K562 (cell line): ENCODE measurements at regions not wholly inside any gene's neighbourhood (a gene's known extent, or its start where the extent isn't known, plus 50 kb on each side); places are given as distances from the start of the nearest gene placed in this dataset.

Experiments
- ATAC-seq: fragments of 200-7000 bp; cut with Tn5 transposase; 3 replicates; pipeline ENCODE4 v1.9.1; 2020; ENCODE audit warnings: moderate library complexity
- BruUV-seq: library from RNA; stranded (reverse); fragments of 400-500 nt; replicated peaks from 2 replicates; lab custom pipeline; 2021; lab: Mats Ljungman, UMichigan
- CTCF ChIA-PET: fragments of 300-600 bp; formaldehyde crosslinking; extraction: SDS; loops from one replicate; lab custom pipeline; 2021; ENCODE audit warnings: low intra/inter-chr PET ratio; lab: Yijun Ruan, JAX
- POLR2A ChIA-PET: fragments of 300-600, 350-650 bp; sonication (Branson Sonifier 250); formaldehyde crosslinking; extraction: SDS; loops from one replicate; lab custom pipeline; 2021; ENCODE audit warnings: antibody characterized with exemption, inconsistent platforms; lab: Yijun Ruan, JAX
- DNase-seq, 4 experiments: peaks; one replicate each; pipeline versions ENCODE4 v3.0.0 to v3.0.0-alpha.2; 2011 to 2018; ENCODE audit warnings: low spot score in 3 of 4, mixed read lengths in 3 of 4; ENCODE audit errors: extremely low read depth in 1 of 4
- FAIRE-seq: peaks from 2 replicates; lab custom pipeline; 2011; peaks lifted over from hg19 to GRCh38; lab: Jason Lieb, UNC
- H2AFZ ChIP-seq: 2 replicates; pipeline ENCODE4 v1.6.0; 2011; ENCODE audit warnings: low read depth, low read length, control low read depth, inconsistent platforms
- H3K27ac ChIP-seq: fragments of 200-600 bp; 3 replicates; pipeline ENCODE4 v1.8.0; 2011; ENCODE audit warnings: low read depth, mild to moderate bottlenecking, control low read depth, inconsistent platforms, low read length, moderate library complexity, mixed read lengths; ENCODE audit errors: extremely low read depth
- H3K27me3 ChIP-seq, 2 experiments: fragments of 300-600 bp in 1 of 2; 2 replicates in 1 of 2; 3 replicates in 1 of 2; pipeline versions ENCODE4 v1.6.0 to v1.8.0; 2011; ENCODE audit warnings: inconsistent platforms in 2 of 2, low read length in 2 of 2, mild to moderate bottlenecking in 1 of 2, mixed read lengths in 1 of 2, moderate library complexity in 1 of 2; ENCODE audit not compliant: control insufficient read depth in 2 of 2, insufficient read depth in 2 of 2
- H3K36me3 ChIP-seq: fragments of 300-600 bp; 3 replicates; pipeline ENCODE4 v1.8.0; 2011; ENCODE audit warnings: mild to moderate bottlenecking, low read length, inconsistent platforms; ENCODE audit not compliant: control insufficient read depth, insufficient read depth
- H3K4me1 ChIP-seq, 2 experiments: fragments of 200-600 bp in 1 of 2; replicated peaks in 1 of 2; 2 replicates in 1 of 2; 3 replicates in 1 of 2; pipeline versions ENCODE4 v1.5.1 to v1.8.0; 2011; ENCODE audit warnings: inconsistent platforms in 2 of 2, low read length in 2 of 2, mild to moderate bottlenecking in 1 of 2, mixed read lengths in 1 of 2, moderate library complexity in 1 of 2; ENCODE audit not compliant: control insufficient read depth in 2 of 2, insufficient read depth in 2 of 2
- H3K4me2 ChIP-seq: 2 replicates; pipeline ENCODE4 v1.6.1; 2011; ENCODE audit warnings: low read length, control low read depth, inconsistent platforms, mixed read lengths; ENCODE audit not compliant: insufficient read depth
- H3K4me3 ChIP-seq: fragments of 200-600 bp; sonication (generic), shearing (Covaris generic); 2 replicates; pipeline ENCODE4 v1.5.1; 2016; ENCODE audit warnings: control low read depth, inconsistent platforms
- H3K79me2 ChIP-seq: fragments of 200-600 bp; 3 replicates; pipeline ENCODE4 v1.8.0; 2011; ENCODE audit warnings: low read length, inconsistent platforms; ENCODE audit not compliant: control insufficient read depth, insufficient read depth
- H3K9ac ChIP-seq, 2 experiments: 2 replicates each; pipeline versions ENCODE4 v1.6.0 to v1.6.1; 2011; ENCODE audit warnings: low read depth in 2 of 2, low read length in 2 of 2, control low read depth in 1 of 2, inconsistent platforms in 1 of 2, mild to moderate bottlenecking in 1 of 2, mixed read lengths in 1 of 2; ENCODE audit not compliant: insufficient read depth in 1 of 2
- H3K9me1 ChIP-seq: one replicate; pipeline ENCODE4 v1.6.0; 2011; ENCODE audit warnings: inconsistent platforms, mild to moderate bottlenecking, low read length, moderate library complexity; ENCODE audit not compliant: control insufficient read depth, insufficient read depth
- H3K9me3 ChIP-seq: replicated peaks from 2 replicates; pipeline ENCODE4 v1.5.1; 2011; ENCODE audit warnings: low read depth, low read length, inconsistent platforms; ENCODE audit not compliant: control insufficient read depth, insufficient read depth
- H4K20me1 ChIP-seq: replicated peaks from 2 replicates; pipeline ENCODE4 v1.6.1; 2011; ENCODE audit warnings: low read length, inconsistent platforms, mixed read lengths; ENCODE audit not compliant: control insufficient read depth, insufficient read depth
- CREB1 ChIP-seq, 2 experiments: sonication (generic) in 1 of 2; formaldehyde crosslinking in 1 of 2; IDR thresholded peaks; 2 replicates each; pipeline versions ENCODE4 v1.6.1 to v1.8.0; 2012 to 2022; ENCODE audit warnings: inconsistent platforms in 1 of 2, mild to moderate bottlenecking in 1 of 2, missing genetic modification reagents in 1 of 2, moderate library complexity in 1 of 2
- CREM ChIP-seq: IDR thresholded peaks from 2 replicates; pipeline ENCODE4 v1.6.1; 2014; ENCODE audit warnings: antibody characterized with exemption, low read depth
- HMG20A ChIP-seq: fragments of 450-650 bp; formaldehyde crosslinking; conservative IDR thresholded peaks from 2 replicates; pipeline ENCODE4 v1.4.0; 2020; ENCODE audit warnings: mild to moderate bottlenecking, mixed read lengths
- HMGN3 ChIP-seq: IDR thresholded peaks from 2 replicates; pipeline ENCODE4 v1.6.1; 2011; ENCODE audit warnings: borderline replicate concordance, low read depth, mild to moderate bottlenecking, mixed read lengths, low read length; ENCODE audit not compliant: insufficient read length; ENCODE audit errors: extremely low read depth
- KDM4B ChIP-seq, 2 experiments: fragments of 450-650 bp in 1 of 2; sonication (generic) in 1 of 2; IDR thresholded peaks; 2 replicates each; pipeline ENCODE4 v1.6.1; 2016 to 2017; ENCODE audit warnings: borderline replicate concordance in 2 of 2, antibody characterized with exemption in 1 of 2, low read depth in 1 of 2, mild to moderate bottlenecking in 1 of 2
- LEF1 ChIP-seq: fragments of 450-650 bp; IDR thresholded peaks from 2 replicates; pipeline ENCODE4 v1.6.1; 2016; ENCODE audit warnings: mild to moderate bottlenecking
- MAFG ChIP-seq: fragments of 450-650 bp; conservative IDR thresholded peaks from 2 replicates; pipeline ENCODE4 v1.6.1; 2016; ENCODE audit warnings: missing genetic modification characterization, missing compliant biosample characterization
- MEF2D ChIP-seq: conservative IDR thresholded peaks from 2 replicates; pipeline ENCODE4 v1.6.1; 2016; ENCODE audit warnings: low read depth, missing genetic modification characterization, missing compliant biosample characterization
- NFYB ChIP-seq: IDR thresholded peaks from 2 replicates; pipeline ENCODE4 v1.6.1; 2011; ENCODE audit warnings: mild to moderate bottlenecking, moderate library complexity; ENCODE audit not compliant: insufficient read length; ENCODE audit errors: extremely low read depth
- RBM14 ChIP-seq: fragments of 200-400 bp; formaldehyde crosslinking; IDR thresholded peaks from 2 replicates; pipeline ENCODE4 v1.6.1; 2018; ENCODE audit warnings: low read depth, mild to moderate bottlenecking, low read length, moderate library complexity, borderline replicate concordance; ENCODE audit not compliant: insufficient read depth
- RBM15 ChIP-seq: fragments of 200-400 bp; formaldehyde crosslinking; IDR thresholded peaks from 2 replicates; pipeline ENCODE4 v1.6.1; 2018; ENCODE audit warnings: mild to moderate bottlenecking, low read length, moderate library complexity; ENCODE audit not compliant: insufficient read depth
- TRIM24 ChIP-seq, 2 experiments: fragments of 450-650 bp; IDR thresholded peaks; 2 replicates each; pipeline ENCODE4 v1.6.1; 2016
- ZNF121 ChIP-seq: sonication (generic); formaldehyde crosslinking; conservative IDR thresholded peaks from 2 replicates; pipeline ENCODE4 v1.8.0; 2022; ENCODE audit warnings: missing genetic modification reagents
- ZNF707 ChIP-seq: fragments of 250-450 bp; sonication (Bioruptor Pico); conservative IDR thresholded peaks from 2 replicates; pipeline ENCODE4 v1.8.0; 2022; ENCODE audit warnings: inconsistent platforms, mild to moderate bottlenecking, moderate library complexity
- WGBS: fragments of 100-300 bp; shearing (Covaris generic); methylation state at CpG from one replicate; pipeline ENCODE4 v1.1.6; 2016; ENCODE audit warnings: low coverage, mixed read lengths; ENCODE audit not compliant: insufficient coverage; ENCODE audit errors: missing lambda C conversion rate; 5-methylcytosine and 5-hydroxymethylcytosine counted together
- in situ Hi-C: fragments of 300-500 bp; cut with MboI; formaldehyde crosslinking; loops from 4 replicates; pipeline ENCODE4 v1.15.0; 2018; ENCODE audit warnings: inconsistent platforms, mixed read lengths
- intact Hi-C: fragments of 100-400 bp; cut with micrococcal nuclease; formaldehyde crosslinking; loops from 2 replicates; pipeline ENCODE4 v1.14.2; 2022
- TF ChIP-seq, protein P1 (sequence below): fragments of 250-450 bp; sonication (Bioruptor Pico); IDR thresholded peaks from 2 replicates; pipeline ENCODE4 v1.9.0; 2021; ENCODE audit warnings: mild to moderate bottlenecking, inconsistent platforms

GRCh38 chrX:40230646-40231045 is 132.9 kb upstream of the BCOR start:
- H3K4me3 ChIP-seq, result no peak overlapping the region
- no peaks in the 10 kb centered on the region for H3K9me1 ChIP-seq
- H3K27ac ChIP-seq, result no peak overlapping the region
- H3K4me2 ChIP-seq, result no peak overlapping the region
- FAIRE-seq (no peak), ATAC-seq (no peak), DNase-seq (no peak)
- no peaks in the 10 kb centered on the region for H3K79me2 ChIP-seq
- no peaks in the 10 kb centered on the region for H4K20me1 ChIP-seq
- ChIA-PET CTCF (no interaction called here), POLR2A (no interaction called here)
- in situ Hi-C loops (no loop called here), intact Hi-C loops (no loop called here)
- no peak overlapping the region for H3K9ac ChIP-seq
- H3K27me3 ChIP-seq, result no peaks in the 10 kb centered on the region
- H3K4me1 ChIP-seq, result no peaks in the 10 kb centered on the region; a peak in 1 of 5 replicates
- no peaks in the 10 kb centered on the region for H3K9me3 ChIP-seq
- 14% methylated on average over 2 of the region's 2 CpGs for WGBS
- no peaks in the 10 kb centered on the region for H3K36me3 ChIP-seq
- no peak overlapping the region for H2AFZ ChIP-seq
- TF ChIP-seq LEF1 (no peak), HMGN3 (no peak), ZNF121 (CRISPR knock-in tag) (peak; percentile 93), MEF2D (tag) (no peak), MAFG (tag) (no peak), TRIM24 (IDR thresholded peaks at IDR 0.05) (no peak)
- BruUV-seq, result no TSS peak

- Histone ChIP-seq H3K9me3 (0 out of 2 replicates have a peak, but pooled peaks cover 2% of the 10 kb centered on the region), H3K36me3 (no peaks in the 10 kb centered on the region), H3K27ac (no peak overlapping the region), H3K4me2 (no peak overlapping the region), H3K9me1 (no peaks in the 10 kb centered on the region), H4K20me1 (no peaks in the 10 kb centered on the region), H3K4me1 (no peaks in the 10 kb centered on the region; a peak in 1 of 5 replicates), H3K27me3 (no peaks in the 10 kb centered on the region), H3K4me3 (no peak overlapping the region), H3K9ac (no peak overlapping the region), H3K79me2 (no peaks in the 10 kb centered on the region), H2AFZ (no peak overlapping the region)
- intact Hi-C loops, result no loop called here
- 31% methylated on average over 5 of the region's 5 CpGs for WGBS
- ATAC-seq (no peak), DNase-seq (no peak), FAIRE-seq (no peak)
- CTCF ChIA-PET, result no interaction called here
- TF ChIP-seq, protein P1, sequence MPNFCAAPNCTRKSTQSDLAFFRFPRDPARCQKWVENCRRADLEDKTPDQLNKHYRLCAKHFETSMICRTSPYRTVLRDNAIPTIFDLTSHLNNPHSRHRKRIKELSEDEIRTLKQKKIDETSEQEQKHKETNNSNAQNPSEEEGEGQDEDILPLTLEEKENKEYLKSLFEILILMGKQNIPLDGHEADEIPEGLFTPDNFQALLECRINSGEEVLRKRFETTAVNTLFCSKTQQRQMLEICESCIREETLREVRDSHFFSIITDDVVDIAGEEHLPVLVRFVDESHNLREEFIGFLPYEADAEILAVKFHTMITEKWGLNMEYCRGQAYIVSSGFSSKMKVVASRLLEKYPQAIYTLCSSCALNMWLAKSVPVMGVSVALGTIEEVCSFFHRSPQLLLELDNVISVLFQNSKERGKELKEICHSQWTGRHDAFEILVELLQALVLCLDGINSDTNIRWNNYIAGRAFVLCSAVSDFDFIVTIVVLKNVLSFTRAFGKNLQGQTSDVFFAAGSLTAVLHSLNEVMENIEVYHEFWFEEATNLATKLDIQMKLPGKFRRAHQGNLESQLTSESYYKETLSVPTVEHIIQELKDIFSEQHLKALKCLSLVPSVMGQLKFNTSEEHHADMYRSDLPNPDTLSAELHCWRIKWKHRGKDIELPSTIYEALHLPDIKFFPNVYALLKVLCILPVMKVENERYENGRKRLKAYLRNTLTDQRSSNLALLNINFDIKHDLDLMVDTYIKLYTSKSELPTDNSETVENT (CRISPR knock-in tag), result no peak
- no peak for TF ChIP-seq CREB1 (IDR thresholded peaks at IDR 0.05)
- no peak for TF ChIP-seq CREB1 (CRISPR knock-in tag; IDR thresholded peaks at IDR 0.05)
- TF ChIP-seq NFYB, result no peak
- no peak for TF ChIP-seq KDM4B (IDR thresholded peaks at IDR 0.05; ENCODE audit: borderline replicate concordance in 2 of 2, low read depth in 1 of 2)
- no peak for TF ChIP-seq RBM14
- TF ChIP-seq RBM15, result no peak
- no peak for TF ChIP-seq HMG20A
- TF ChIP-seq CREM, result no peak
- no peak for TF ChIP-seq ZNF707 (CRISPR knock-in tag)
- in situ Hi-C loops, result no loop called here
- POLR2A ChIA-PET, result interaction anchor here (0.6 kb wide), 1 partner anchor 8 kb away, joined by 3 read pairs; no protein-coding TSS in a partner anchor
- no TSS peak for BruUV-seq
Observed at GRCh38 chrX:40227125-40227524, 129.4 kb upstream of the BCOR start.
